SIG-M5 (cell line): ENCODE measurements at regions not wholly inside any gene's neighbourhood (a gene's known extent, or its start where the extent isn't known, plus 50 kb on each side); places are given as distances from the start of the nearest gene placed in this dataset.
"Not testable (repeated sequence)": the region's sequence is repeated elsewhere in the genome, so short reads cannot be mapped to it uniquely, and the experiment has no call there.

Experiments
- DNase-seq: peaks from one replicate; lab custom pipeline; 2025; lab: John Stamatoyannopoulos, UW

GRCh38 chr16:88200154-88200895 lies 182.4 kb upstream of the ZNF469 start:
- DNase-seq: not testable (repeated sequence)

- no peak for DNase-seq
Observed at GRCh38 chr16:88200896-88201185, 181.9 kb upstream of the ZNF469 start.

GRCh38 chr16:88201611-88202010 lies 181.1 kb upstream of the ZNF469 start:
- DNase-seq: not testable (repeated sequence)

- DNase-seq: no peak
Observed at GRCh38 chr16:88202207-88202745, 180.5 kb upstream of the ZNF469 start.

- DNase-seq: not testable (repeated sequence)
Observed at GRCh38 chr16:88202856-88203681, 179.7 kb upstream of the ZNF469 start.

- not testable (repeated sequence) for DNase-seq
Observed at GRCh38 chr16:88204131-88205110, 178.3 kb upstream of the ZNF469 start.

- not testable (repeated sequence) for DNase-seq
Observed at GRCh38 chr16:88205482-88205881, 177.3 kb upstream of the ZNF469 start.

GRCh38 chr16:88206006-88206405 lies 176.8 kb upstream of the ZNF469 start:
- DNase-seq: not testable (repeated sequence)

- not testable (repeated sequence) for DNase-seq
Observed at GRCh38 chr16:88206516-88206915, 176.2 kb upstream of the ZNF469 start.

GRCh38 chr16:88208112-88208511 lies 174.6 kb upstream of the ZNF469 start:
- no peak for DNase-seq

- not testable (repeated sequence) for DNase-seq
Observed at GRCh38 chr16:88208776-88209175, 174.0 kb upstream of the ZNF469 start.

- DNase-seq: not testable (repeated sequence)
Observed at GRCh38 chr16:88209579-88209978, 173.2 kb upstream of the ZNF469 start.

- not testable (repeated sequence) for DNase-seq
Observed at GRCh38 chr16:88213937-88214336, 168.8 kb upstream of the ZNF469 start.

GRCh38 chr16:88221001-88221761 lies 161.6 kb upstream of the ZNF469 start:
- DNase-seq: not testable (repeated sequence)

GRCh38 chr16:88223696-88224095 lies 159.1 kb upstream of the ZNF469 start:
- not testable (repeated sequence) for DNase-seq

GRCh38 chr16:88224131-88224898 lies 158.4 kb upstream of the ZNF469 start:
- DNase-seq: not testable (repeated sequence)

- not testable (repeated sequence) for DNase-seq
Observed at GRCh38 chr16:88225640-88226230, 157.0 kb upstream of the ZNF469 start.

- not testable (repeated sequence) for DNase-seq
Observed at GRCh38 chr16:88226302-88226701, 156.5 kb upstream of the ZNF469 start.

GRCh38 chr16:88227026-88227721 lies 155.6 kb upstream of the ZNF469 start:
- DNase-seq: not testable (repeated sequence)
